ENCODE measurements at regions not wholly inside any gene's neighbourhood (a gene's known extent, or its start where the extent isn't known, plus 50 kb on each side); places are given as distances from the start of the nearest gene placed in this dataset.

DNA sequence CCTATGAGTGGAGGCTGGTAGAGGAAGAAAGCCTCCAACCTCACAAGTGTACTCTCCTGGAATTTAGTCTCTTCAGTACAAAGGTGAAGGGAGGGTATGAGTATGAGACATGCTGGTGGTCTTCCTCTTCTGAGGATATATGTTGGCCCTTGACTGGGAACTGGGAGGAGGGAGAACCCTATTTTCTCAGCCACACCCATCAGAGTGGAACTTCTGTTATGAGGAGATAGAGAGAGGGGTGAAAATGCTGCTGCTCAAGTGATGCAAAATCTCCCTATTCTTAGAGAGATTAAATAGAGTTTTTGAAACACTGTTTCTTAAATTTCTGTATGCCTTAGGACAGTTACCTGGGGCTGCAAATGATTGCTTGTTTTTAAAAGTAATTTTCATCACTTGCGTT lies 203.4 kb upstream of the PRR16 start:
- H3K4me1 ChIP-seq (ENCODE audit: control insufficient read depth in 3 of 3, insufficient read depth in 2 of 3, low read depth in 1 of 3, low read length in 2 of 3): no peaks in the 10 kb centered on the region
- no peak overlapping the region for H3K4me3 ChIP-seq (ENCODE audit: low read depth in 1 of 3, low read length in 3 of 3)
- FAIRE-seq (no peak), DNase-seq (no peak)
- H3K27me3 ChIP-seq (ENCODE audit: control insufficient read depth in 3 of 3, insufficient read depth in 3 of 3, low read length in 3 of 3): no peaks in the 10 kb centered on the region
- no peaks in the 10 kb centered on the region for H3K9me3 ChIP-seq (ENCODE audit: control insufficient read depth in 2 of 2, insufficient read depth in 1 of 2, low read depth in 1 of 2, low read length in 1 of 2)
- H3K36me3 ChIP-seq (ENCODE audit: control insufficient read depth in 3 of 3, insufficient read depth in 2 of 3, low read depth in 1 of 3, low read length in 3 of 3): no peaks in the 10 kb centered on the region
- H3K27ac ChIP-seq (ENCODE audit: low read depth in 1 of 3, low read length in 2 of 3): no peak overlapping the region
- whole genome bisulfite sequencing, 3 donors: 73 to 91% (median 79%) methylated on average over 1 of the region's 1 CpG

DNA sequence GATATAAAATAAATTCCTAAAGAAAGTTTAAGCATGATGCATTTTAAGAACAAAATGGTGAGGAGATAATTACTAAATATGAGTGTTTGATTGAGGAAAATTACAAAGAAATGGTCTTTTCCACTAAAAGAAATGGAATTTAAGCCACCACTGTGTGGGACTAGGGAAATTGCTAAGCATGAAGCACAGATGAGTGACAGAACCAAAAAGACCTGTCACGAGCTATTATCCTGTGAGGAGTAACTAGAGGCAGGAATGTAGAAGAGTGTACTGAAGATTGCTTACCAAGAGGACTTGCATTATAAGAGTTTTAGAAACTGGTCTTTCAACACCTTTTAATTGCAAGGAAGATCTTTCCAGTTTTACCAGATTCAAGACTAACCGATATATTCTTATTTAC lies 193.6 kb upstream of the PRR16 start:
- DNase-seq (no peak), FAIRE-seq (no peak)
- Histone ChIP-seq H3K4me3 (ENCODE audit: low read depth in 1 of 3, low read length in 3 of 3) (no peak overlapping the region), H3K27me3 (ENCODE audit: control insufficient read depth in 3 of 3, insufficient read depth in 3 of 3, low read length in 3 of 3) (no peaks in the 10 kb centered on the region), H3K27ac (ENCODE audit: low read depth in 1 of 3, low read length in 2 of 3) (no peak overlapping the region), H3K4me1 (ENCODE audit: control insufficient read depth in 3 of 3, insufficient read depth in 2 of 3, low read depth in 1 of 3, low read length in 2 of 3) (no peaks in the 10 kb centered on the region), H3K36me3 (ENCODE audit: control insufficient read depth in 3 of 3, insufficient read depth in 2 of 3, low read depth in 1 of 3, low read length in 3 of 3) (no peaks in the 10 kb centered on the region), H3K9me3 (ENCODE audit: control insufficient read depth in 2 of 2, insufficient read depth in 1 of 2, low read depth in 1 of 2, low read length in 1 of 2) (no peaks in the 10 kb centered on the region)
- 76 to 90% (median 80%) methylated on average over 2 of the region's 2 CpGs for WGBS, 3 donors

- Histone ChIP-seq H3K9me3 (ENCODE audit: control insufficient read depth in 2 of 2, insufficient read depth in 1 of 2, low read depth in 1 of 2, low read length in 1 of 2) (no peaks in the 10 kb centered on the region), H3K27ac (ENCODE audit: low read depth in 1 of 3, low read length in 2 of 3) (no peak overlapping the region), H3K4me1 (ENCODE audit: control insufficient read depth in 3 of 3, insufficient read depth in 2 of 3, low read depth in 1 of 3, low read length in 2 of 3) (no peaks in the 10 kb centered on the region), H3K36me3 (ENCODE audit: control insufficient read depth in 3 of 3, insufficient read depth in 2 of 3, low read depth in 1 of 3, low read length in 3 of 3) (no peaks in the 10 kb centered on the region), H3K27me3 (ENCODE audit: control insufficient read depth in 3 of 3, insufficient read depth in 3 of 3, low read length in 3 of 3) (no peaks in the 10 kb centered on the region), H3K4me3 (ENCODE audit: low read depth in 1 of 3, low read length in 3 of 3) (no peak overlapping the region)
- WGBS, 3 donors: 68 to 82% (median 70%) methylated on average over 3 of the region's 3 CpGs
- DNase-seq (no peak), FAIRE-seq (no peak)
These were observed 170.3 kb upstream of the PRR16 start for GRCh38 chr5:120293796-120294195.

- Histone ChIP-seq H3K9me3 (ENCODE audit: control insufficient read depth in 2 of 2, insufficient read depth in 1 of 2, low read depth in 1 of 2, low read length in 1 of 2) (no peaks in the 10 kb centered on the region), H3K4me1 (ENCODE audit: control insufficient read depth in 3 of 3, insufficient read depth in 2 of 3, low read depth in 1 of 3, low read length in 2 of 3) (no peaks in the 10 kb centered on the region), H3K27ac (ENCODE audit: low read depth in 1 of 3, low read length in 2 of 3) (no peak overlapping the region), H3K4me3 (ENCODE audit: low read depth in 1 of 3, low read length in 3 of 3) (no peak overlapping the region), H3K27me3 (ENCODE audit: control insufficient read depth in 3 of 3, insufficient read depth in 3 of 3, low read length in 3 of 3) (no peaks in the 10 kb centered on the region), H3K36me3 (ENCODE audit: control insufficient read depth in 3 of 3, insufficient read depth in 2 of 3, low read depth in 1 of 3, low read length in 3 of 3) (no peaks in the 10 kb centered on the region)
- 71 to 87% (median 76%) methylated on average over 1 of the region's 1 CpG for WGBS, 3 donors
- DNase-seq (no peak), FAIRE-seq (no peak)
These were observed 166.5 kb upstream of the PRR16 start for GRCh38 chr5:120297616-120298015.

DNA sequence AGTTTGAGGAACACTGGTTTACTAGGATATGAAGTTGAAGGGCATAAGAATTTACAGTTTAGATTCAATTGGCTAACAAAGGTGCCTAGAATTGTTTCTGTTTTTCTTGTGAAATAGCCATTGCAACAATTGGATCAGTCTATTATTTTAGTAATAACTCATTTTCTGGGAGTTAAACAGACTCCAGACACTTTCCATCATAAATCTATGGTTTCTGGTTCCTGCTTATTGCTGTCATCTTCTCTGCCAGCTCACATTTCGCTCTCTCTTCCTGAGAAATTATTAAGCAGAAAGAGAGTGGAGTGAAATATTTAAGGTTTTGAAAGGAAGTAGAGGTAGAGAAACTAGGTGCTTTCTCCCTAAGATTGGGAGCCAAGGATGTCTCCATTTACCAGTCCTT lies 165.1 kb upstream of the PRR16 start:
- 50 to 68% (median 62%) methylated on average over 1 of the region's 1 CpG for WGBS, 3 donors
- Histone ChIP-seq H3K27ac (ENCODE audit: low read depth in 1 of 3, low read length in 2 of 3) (no peak overlapping the region), H3K36me3 (ENCODE audit: control insufficient read depth in 3 of 3, insufficient read depth in 2 of 3, low read depth in 1 of 3, low read length in 3 of 3) (no peaks in the 10 kb centered on the region), H3K4me1 (ENCODE audit: control insufficient read depth in 3 of 3, insufficient read depth in 2 of 3, low read depth in 1 of 3, low read length in 2 of 3) (no peaks in the 10 kb centered on the region), H3K27me3 (ENCODE audit: control insufficient read depth in 3 of 3, insufficient read depth in 3 of 3, low read length in 3 of 3) (no peaks in the 10 kb centered on the region), H3K9me3 (ENCODE audit: control insufficient read depth in 2 of 2, insufficient read depth in 1 of 2, low read depth in 1 of 2, low read length in 1 of 2) (no peaks in the 10 kb centered on the region), H3K4me3 (ENCODE audit: low read depth in 1 of 3, low read length in 3 of 3) (no peak overlapping the region)
- no peak for FAIRE-seq
- no peak for DNase-seq

- Histone ChIP-seq H3K36me3 (ENCODE audit: control insufficient read depth in 3 of 3, insufficient read depth in 2 of 3, low read depth in 1 of 3, low read length in 3 of 3) (no peaks in the 10 kb centered on the region), H3K27me3 (ENCODE audit: control insufficient read depth in 3 of 3, insufficient read depth in 3 of 3, low read length in 3 of 3) (no peaks in the 10 kb centered on the region), H3K27ac (ENCODE audit: low read depth in 1 of 3, low read length in 2 of 3) (no peak overlapping the region), H3K4me1 (ENCODE audit: control insufficient read depth in 3 of 3, insufficient read depth in 2 of 3, low read depth in 1 of 3, low read length in 2 of 3) (no peaks in the 10 kb centered on the region), H3K9me3 (ENCODE audit: control insufficient read depth in 2 of 2, insufficient read depth in 1 of 2, low read depth in 1 of 2, low read length in 1 of 2) (no peaks in the 10 kb centered on the region), H3K4me3 (ENCODE audit: low read depth in 1 of 3, low read length in 3 of 3) (no peak overlapping the region)
- FAIRE-seq (no peak), DNase-seq (no peak)
- WGBS, 3 donors: 24 to 44% (median 35%) methylated on average over 2 of the region's 2 CpGs
These were observed 159.4 kb upstream of the PRR16 start for GRCh38 chr5:120304663-120305062.

- H3K4me3 ChIP-seq (ENCODE audit: low read depth in 1 of 3, low read length in 3 of 3): no peak overlapping the region
- 6 to 47% (median 18%) methylated on average over 3 of the region's 3 CpGs for WGBS, 3 donors
- DNase-seq: peak; percentile 11 to 29
- H3K27ac ChIP-seq (ENCODE audit: low read depth in 1 of 3, low read length in 2 of 3): no peak overlapping the region
- H3K4me1 ChIP-seq (ENCODE audit: control insufficient read depth in 3 of 3, insufficient read depth in 2 of 3, low read depth in 1 of 3, low read length in 2 of 3): no peaks in the 10 kb centered on the region
- no peak for FAIRE-seq
- H3K36me3 ChIP-seq (ENCODE audit: control insufficient read depth in 3 of 3, insufficient read depth in 2 of 3, low read depth in 1 of 3, low read length in 3 of 3): no peaks in the 10 kb centered on the region
- no peaks in the 10 kb centered on the region for H3K9me3 ChIP-seq (ENCODE audit: control insufficient read depth in 2 of 2, insufficient read depth in 1 of 2, low read depth in 1 of 2, low read length in 1 of 2)
- no peaks in the 10 kb centered on the region for H3K27me3 ChIP-seq (ENCODE audit: control insufficient read depth in 3 of 3, insufficient read depth in 3 of 3, low read length in 3 of 3)
These were observed 157.8 kb upstream of the PRR16 start for GRCh38 chr5:120306303-120306702.

DNA sequence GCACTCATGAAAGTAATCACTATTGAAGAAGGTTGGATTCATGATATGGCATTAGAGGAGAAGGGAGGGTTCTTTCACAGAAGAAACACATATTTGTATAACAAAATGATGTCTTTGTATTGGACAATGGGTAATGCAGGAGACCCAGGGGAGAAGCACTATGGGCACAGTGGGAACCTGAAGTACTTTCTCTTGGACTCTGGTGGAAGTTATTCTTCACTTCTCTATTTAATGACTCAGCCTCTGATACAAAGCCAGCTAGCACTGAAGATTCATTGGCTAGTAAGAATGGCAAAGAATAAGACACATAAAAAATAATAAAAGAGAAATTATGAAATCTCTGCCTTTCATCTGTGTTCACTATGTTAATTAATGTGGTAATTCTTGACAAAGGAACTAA lies 149.9 kb upstream of the PRR16 start:
- H3K27ac ChIP-seq (ENCODE audit: low read depth in 1 of 3, low read length in 2 of 3): no peak overlapping the region
- H3K27me3 ChIP-seq (ENCODE audit: control insufficient read depth in 3 of 3, insufficient read depth in 3 of 3, low read length in 3 of 3): no peaks in the 10 kb centered on the region
- no peaks in the 10 kb centered on the region for H3K9me3 ChIP-seq (ENCODE audit: control insufficient read depth in 2 of 2, insufficient read depth in 1 of 2, low read depth in 1 of 2, low read length in 1 of 2)
- H3K36me3 ChIP-seq (ENCODE audit: control insufficient read depth in 3 of 3, insufficient read depth in 2 of 3, low read depth in 1 of 3, low read length in 3 of 3): no peaks in the 10 kb centered on the region
- H3K4me1 ChIP-seq (ENCODE audit: control insufficient read depth in 3 of 3, insufficient read depth in 2 of 3, low read depth in 1 of 3, low read length in 2 of 3): no peaks in the 10 kb centered on the region
- FAIRE-seq (no peak), DNase-seq (no peak)
- H3K4me3 ChIP-seq (ENCODE audit: low read depth in 1 of 3, low read length in 3 of 3): no peak overlapping the region

GRCh38 chr5:120320626-120321025 lies 143.5 kb upstream of the PRR16 start:
- H3K27me3 ChIP-seq (ENCODE audit: control insufficient read depth in 3 of 3, insufficient read depth in 3 of 3, low read length in 3 of 3): no peaks in the 10 kb centered on the region
- H3K4me1 ChIP-seq (ENCODE audit: control insufficient read depth in 3 of 3, insufficient read depth in 2 of 3, low read depth in 1 of 3, low read length in 2 of 3): no peaks in the 10 kb centered on the region
- H3K27ac ChIP-seq (ENCODE audit: low read depth in 1 of 3, low read length in 2 of 3): no peak overlapping the region
- DNase-seq (no peak), FAIRE-seq (no peak)
- no peaks in the 10 kb centered on the region for H3K9me3 ChIP-seq (ENCODE audit: control insufficient read depth in 2 of 2, insufficient read depth in 1 of 2, low read depth in 1 of 2, low read length in 1 of 2)
- H3K4me3 ChIP-seq (ENCODE audit: low read depth in 1 of 3, low read length in 3 of 3): no peak overlapping the region
- no peaks in the 10 kb centered on the region for H3K36me3 ChIP-seq (ENCODE audit: control insufficient read depth in 3 of 3, insufficient read depth in 2 of 3, low read depth in 1 of 3, low read length in 3 of 3)

Data from small intestine (tissue), 7 donors.